Endothelial cell of umbilical vein (primary cell): ENCODE measurements at regions not wholly inside any gene's neighbourhood (a gene's known extent, or its start where the extent isn't known, plus 50 kb on each side); places are given as distances from the start of the nearest gene placed in this dataset.

ENCODE experiments used
- CTCF ChIP-seq, 2 donors: IDR thresholded peaks; 1 replicate in 1 of 2; 2 replicates in 1 of 2; pipeline ENCODE4 v1.5.1; 2011; ENCODE audit warnings: low read length in 2 of 2, mild to moderate bottlenecking in 2 of 2, moderate library complexity in 2 of 2, control low read depth in 1 of 2, inconsistent platforms in 1 of 2, low read depth in 1 of 2; ENCODE audit not compliant: insufficient read depth in 1 of 2; ENCODE audit errors: extremely low read depth in 1 of 2
- FOS ChIP-seq: IDR thresholded peaks from 2 replicates; pipeline ENCODE4 v1.6.1; 2011; ENCODE audit warnings: mild to moderate bottlenecking, low read length, moderate library complexity, borderline replicate concordance; ENCODE audit not compliant: insufficient read depth
- JUN ChIP-seq: IDR thresholded peaks from 2 replicates; pipeline ENCODE4 v1.6.1; 2011; ENCODE audit warnings: borderline replicate concordance, low read depth; ENCODE audit not compliant: insufficient read length, insufficient read depth

- TF ChIP-seq JUN (no peak), CTCF (IDR thresholded peaks at IDR 0.05; ENCODE audit: extremely low read depth in 1 of 2, insufficient read depth in 1 of 2, low read depth in 1 of 2, low read length in 2 of 2) (no peak), FOS (no peak)
These were observed 86.3 kb upstream of the AMOTL1 start for GRCh38 chr11:94681852-94682251.
